Psoas muscle (tissue), 7 donors: ENCODE measurements at regions not wholly inside any gene's neighbourhood (a gene's known extent, or its start where the extent isn't known, plus 50 kb on each side); places are given as distances from the start of the nearest gene placed in this dataset.

ENCODE experiments used
- ATAC-seq, 4 donors: fragments of 200-7000 bp; cut with Tn5 transposase; one replicate each; pipeline ENCODE4 v1.9.1; 2020; ENCODE audit warnings: moderate library complexity in 3 of 4, mild to moderate bottlenecking in 2 of 4
- DNase-seq, 2 donors: peaks; one replicate each; pipeline ENCODE4 v3.0.0-alpha.2; 2020
- H3K27ac ChIP-seq: fragments of 200-600 bp; one replicate; pipeline ENCODE4 v1.8.0; 2022
- H3K27me3 ChIP-seq, 3 donors: fragments of 200-600 bp in 1 of 3; one replicate each; pipeline versions ENCODE4 v1.6.1 to v1.8.0; 2013 to 2022; ENCODE audit warnings: low read length in 2 of 3, mild to moderate bottlenecking in 2 of 3, moderate library complexity in 1 of 3; ENCODE audit not compliant: insufficient read depth in 3 of 3
- H3K36me3 ChIP-seq, 2 donors: fragments of 200-600 bp in 1 of 2; one replicate each; pipeline versions ENCODE4 v1.6.1 to v1.8.0; 2013 to 2022; ENCODE audit warnings: low read depth in 1 of 2, mild to moderate bottlenecking in 1 of 2, moderate library complexity in 1 of 2; ENCODE audit not compliant: insufficient read depth in 1 of 2
- H3K4me1 ChIP-seq: fragments of 200-600 bp; one replicate; pipeline ENCODE4 v1.8.0; 2022
- H3K4me3 ChIP-seq: fragments of 200-600 bp; one replicate; pipeline ENCODE4 v1.8.0; 2022; ENCODE audit warnings: mild to moderate bottlenecking
- H3K9me3 ChIP-seq: fragments of 200-600 bp; one replicate; pipeline ENCODE4 v1.8.0; 2022
- CTCF ChIP-seq: fragments of 200-600 bp; IDR thresholded peaks from one replicate; pipeline ENCODE4 v1.8.0; 2022; ENCODE audit warnings: antibody characterized with exemption
- WGBS, 3 donors: extraction: QIAGEN DNeasy Blood & Tissue Kit; methylation state at CpG; one replicate each; pipeline versions ENCODE4 v1.1.6 to v1.1.7; 2013; 5-methylcytosine and 5-hydroxymethylcytosine counted together
- intact Hi-C, 2 donors: fragments of 100-400 bp; cut with DNase I; formaldehyde crosslinking; loops; one replicate each; pipeline versions ENCODE4 v1.11.0 to v1.14.2; 2022
- donor health status: healthy with polysubstance abuse.
- donor health status: DM: no; HTN: no; CAD: no; lungs with moderate emphysema.
- donor health status: Bipolar disorder and iron deficiency.
- donor health status: healthy.
- donor health status: DM: yes; HTN: yes; CAD: no.
- donor health status: DM: no; HTN: no; CAD: no.
- donor health status: DM: yes; HTN: yes; CAD: no.

DNA sequence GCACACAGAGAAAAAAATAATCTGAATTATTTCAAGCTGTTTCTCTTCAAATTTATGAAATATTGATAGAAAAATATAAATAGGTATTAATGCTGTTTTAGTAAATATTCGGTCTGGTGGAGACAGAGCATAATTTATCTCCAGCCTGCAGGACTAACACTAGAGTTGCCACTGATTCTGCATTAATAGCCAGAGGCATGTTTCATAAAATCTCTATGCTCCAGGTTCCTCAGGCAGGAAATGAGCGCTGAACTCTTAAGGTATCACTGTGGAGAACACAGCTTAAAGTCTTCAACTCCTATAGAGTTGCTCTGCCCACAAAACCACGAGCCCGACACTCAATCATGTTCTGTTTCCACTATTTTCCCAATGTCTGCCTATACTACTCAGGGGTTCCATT, 470.0 kb upstream of the TMPO start:
- Histone ChIP-seq H3K27me3 (no peaks in the 10 kb centered on the region), H3K9me3 (peaks cover 7% of the 10 kb centered on the region), H3K4me1 (no peaks in the 10 kb centered on the region), H3K36me3 (no peaks in the 10 kb centered on the region), H3K27ac (no peak overlapping the region), H3K4me3 (no peak overlapping the region)
- WGBS, 3 donors = 65 to 75% (median 66%) methylated on average over 4 of the region's 4 CpGs
- DNase-seq (no peak), ATAC-seq (no peak)
- intact Hi-C loops = no loop called here
- TF ChIP-seq CTCF = no peak

DNA sequence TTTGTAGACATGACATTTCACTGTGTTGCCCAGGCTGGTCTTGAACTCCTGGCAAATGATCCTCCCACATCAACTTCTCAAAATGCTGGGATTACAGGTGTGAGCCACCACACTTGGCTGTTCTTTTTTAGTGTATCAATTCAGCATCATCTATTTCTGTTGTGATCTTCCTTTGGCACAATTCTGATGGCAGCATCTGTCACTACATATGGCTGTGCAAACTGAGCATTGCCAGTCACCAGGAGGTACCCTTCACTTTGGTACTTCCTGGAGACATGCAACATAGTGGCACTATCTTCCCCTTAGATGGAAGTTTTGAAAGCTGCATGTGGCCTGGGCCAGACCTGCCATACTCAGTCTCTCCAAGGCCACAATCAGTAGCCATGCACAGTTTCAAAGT, 467.1 kb upstream of the TMPO start:
- TF ChIP-seq CTCF = no peak
- no peaks in the 10 kb centered on the region for H3K4me1 ChIP-seq
- intact Hi-C loops = no loop called here

GRCh38 chr12:98053202-98053601, 462.2 kb upstream of the TMPO start:
- no peak for TF ChIP-seq CTCF
- no peak for ATAC-seq
- Histone ChIP-seq H3K27me3 (no peaks in the 10 kb centered on the region), H3K9me3 (no peaks in the 10 kb centered on the region), H3K4me1 (no peaks in the 10 kb centered on the region), H3K27ac (no peak overlapping the region), H3K4me3 (no peak overlapping the region), H3K36me3 (no peaks in the 10 kb centered on the region)
- no peak for DNase-seq
- 59 to 68% (median 64%) methylated on average over 2 of the region's 2 CpGs for WGBS, 3 donors
- intact Hi-C loops = no loop called here

More for the DNA sequence above, 467.1 kb upstream of the TMPO start:
- no peaks in the 10 kb centered on the region for H3K27me3 ChIP-seq
- no peaks in the 10 kb centered on the region for H3K9me3 ChIP-seq
- H3K4me3 ChIP-seq = no peak overlapping the region
- DNase-seq = no peak
- H3K36me3 ChIP-seq = no peaks in the 10 kb centered on the region
- H3K27ac ChIP-seq = no peak overlapping the region
- ATAC-seq = no peak

DNA sequence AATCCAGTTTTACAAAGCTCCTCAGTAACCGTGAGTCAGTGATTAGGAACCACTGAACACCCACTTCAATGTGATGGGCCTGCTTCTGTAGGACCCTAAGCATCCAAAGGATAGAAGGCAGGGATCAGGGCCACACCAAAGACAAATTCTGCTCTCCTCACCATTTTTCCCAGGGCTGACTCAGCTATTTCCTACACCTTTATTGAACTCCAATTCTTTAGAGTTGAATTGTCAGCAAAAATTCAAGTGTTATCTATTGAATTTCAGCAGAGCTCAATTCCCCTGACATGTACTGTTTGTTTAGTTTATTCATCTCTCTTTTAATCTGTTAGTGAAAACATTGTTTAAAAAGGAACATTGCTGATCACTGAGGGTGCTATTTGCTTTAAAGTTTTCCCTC, 457.7 kb upstream of the TMPO start:
- Histone ChIP-seq H3K36me3 (no peaks in the 10 kb centered on the region), H3K27me3 (no peaks in the 10 kb centered on the region), H3K4me3 (no peak overlapping the region), H3K4me1 (no peaks in the 10 kb centered on the region), H3K27ac (no peak overlapping the region), H3K9me3 (no peaks in the 10 kb centered on the region)
- 78 to 94% (median 85%) methylated on average over 1 of the region's 1 CpG for WGBS, 3 donors
- no peak for TF ChIP-seq CTCF
- intact Hi-C loops = no loop called here
- ATAC-seq (no peak), DNase-seq (no peak)

DNA sequence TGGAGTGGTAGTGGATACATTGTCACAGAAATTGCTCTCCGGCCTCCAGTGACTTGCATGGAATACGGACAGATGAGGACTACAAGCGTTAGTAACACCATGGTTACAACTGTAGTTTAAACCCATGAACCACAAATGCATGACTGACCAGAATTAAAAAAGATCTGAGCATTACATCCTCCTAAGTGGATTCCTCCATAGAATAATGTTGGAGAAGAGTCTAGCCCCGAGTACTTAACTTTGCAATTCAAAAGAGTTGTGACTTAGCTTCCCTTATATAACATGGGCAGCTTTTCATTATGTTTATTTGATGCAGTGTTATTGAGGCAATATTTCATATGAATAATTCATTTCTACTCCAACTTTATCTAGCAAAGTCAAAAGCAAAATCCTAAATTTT, 457.2 kb upstream of the TMPO start:
- Histone ChIP-seq H3K27ac (no peak overlapping the region), H3K4me3 (no peak overlapping the region), H3K27me3 (no peaks in the 10 kb centered on the region), H3K36me3 (no peaks in the 10 kb centered on the region), H3K9me3 (no peaks in the 10 kb centered on the region), H3K4me1 (no peaks in the 10 kb centered on the region)
- 86% methylated on average over 4 of the region's 4 CpGs for WGBS, 3 donors
- no peak for ATAC-seq
- intact Hi-C loops = no loop called here
- DNase-seq = no peak
- TF ChIP-seq CTCF = no peak
